Astrocyte of the cerebellum (primary cell): ENCODE measurements at regions not wholly inside any gene's neighbourhood (a gene's known extent, or its start where the extent isn't known, plus 50 kb on each side); places are given as distances from the start of the nearest gene placed in this dataset.

Source experiments
- DNase-seq: peaks from one replicate; pipeline ENCODE4 v3.0.0-alpha.2; 2011; ENCODE audit warnings: low read depth
- H3K4me3 ChIP-seq: 2 replicates; pipeline ENCODE4 v1.5.1; 2011; ENCODE audit warnings: mild to moderate bottlenecking, low read depth, low read length, moderate library complexity
- in situ Hi-C: cut with HindIII; loops from 2 replicates; pipeline ENCODE4 v1.10.0; 2017; ENCODE audit warnings: low sequenced_read_pairs
- TF ChIP-seq, protein P1 (sequence below): IDR thresholded peaks from 2 replicates; pipeline ENCODE4 v1.5.1; 2012; ENCODE audit warnings: low read length, low read depth, moderate library complexity, mild to moderate bottlenecking; ENCODE audit errors: missing control alignments

DNA sequence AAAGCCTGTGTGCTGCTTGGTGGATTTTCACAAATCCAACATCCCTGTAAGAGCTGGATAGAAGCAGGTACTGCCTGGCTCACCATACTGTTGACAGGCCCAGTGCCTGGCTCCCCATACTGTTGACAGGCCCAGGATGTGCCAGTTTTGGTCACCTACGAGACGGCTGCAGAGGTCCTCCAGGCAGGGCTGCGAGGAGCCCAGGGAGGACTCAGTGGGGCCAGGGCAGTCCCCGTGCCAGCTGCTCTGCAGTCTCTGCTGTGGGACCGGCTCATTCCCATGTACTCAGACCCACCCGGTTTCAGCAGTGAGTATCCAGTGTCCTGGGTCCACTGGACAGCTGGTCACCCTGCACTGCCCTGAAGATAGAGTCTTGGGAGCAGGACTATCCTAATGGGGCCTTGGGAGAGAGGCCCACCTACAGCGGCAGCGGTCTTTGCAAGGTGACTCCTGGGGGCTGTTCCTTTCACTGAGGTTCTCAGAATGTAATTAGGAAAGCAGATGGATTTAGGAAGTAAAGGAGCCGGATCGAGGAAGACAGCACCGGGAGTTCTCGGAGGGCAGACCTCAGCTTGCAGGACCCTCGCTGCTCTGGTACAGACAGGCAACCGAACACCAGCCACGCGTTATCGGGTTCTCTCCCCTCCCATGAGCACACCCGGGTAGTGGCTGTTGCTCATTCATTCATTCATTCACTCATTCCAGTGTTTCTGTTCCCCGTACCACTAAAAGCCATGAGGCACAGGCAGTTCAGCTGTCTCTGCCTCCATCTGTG lies 106.1 kb downstream of the CTTN start:
- in situ Hi-C loops, result loop anchor here (5.0 kb wide), 1 partner anchor 53 kb away; no protein-coding TSS in a partner anchor
- no peak for DNase-seq
- H3K4me3 ChIP-seq, result no peak overlapping the region
- TF ChIP-seq, protein P1, sequence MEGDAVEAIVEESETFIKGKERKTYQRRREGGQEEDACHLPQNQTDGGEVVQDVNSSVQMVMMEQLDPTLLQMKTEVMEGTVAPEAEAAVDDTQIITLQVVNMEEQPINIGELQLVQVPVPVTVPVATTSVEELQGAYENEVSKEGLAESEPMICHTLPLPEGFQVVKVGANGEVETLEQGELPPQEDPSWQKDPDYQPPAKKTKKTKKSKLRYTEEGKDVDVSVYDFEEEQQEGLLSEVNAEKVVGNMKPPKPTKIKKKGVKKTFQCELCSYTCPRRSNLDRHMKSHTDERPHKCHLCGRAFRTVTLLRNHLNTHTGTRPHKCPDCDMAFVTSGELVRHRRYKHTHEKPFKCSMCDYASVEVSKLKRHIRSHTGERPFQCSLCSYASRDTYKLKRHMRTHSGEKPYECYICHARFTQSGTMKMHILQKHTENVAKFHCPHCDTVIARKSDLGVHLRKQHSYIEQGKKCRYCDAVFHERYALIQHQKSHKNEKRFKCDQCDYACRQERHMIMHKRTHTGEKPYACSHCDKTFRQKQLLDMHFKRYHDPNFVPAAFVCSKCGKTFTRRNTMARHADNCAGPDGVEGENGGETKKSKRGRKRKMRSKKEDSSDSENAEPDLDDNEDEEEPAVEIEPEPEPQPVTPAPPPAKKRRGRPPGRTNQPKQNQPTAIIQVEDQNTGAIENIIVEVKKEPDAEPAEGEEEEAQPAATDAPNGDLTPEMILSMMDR, result no peak

GRCh38 chr11:70505331-70505731 lies 107.0 kb downstream of the CTTN start:
- H3K4me3 ChIP-seq, result no peak overlapping the region
- in situ Hi-C loops, result loop anchor here (5.0 kb wide), 1 partner anchor 52 kb away; no protein-coding TSS in a partner anchor
- TF ChIP-seq, protein P1, result no peak
- no peak for DNase-seq

DNA sequence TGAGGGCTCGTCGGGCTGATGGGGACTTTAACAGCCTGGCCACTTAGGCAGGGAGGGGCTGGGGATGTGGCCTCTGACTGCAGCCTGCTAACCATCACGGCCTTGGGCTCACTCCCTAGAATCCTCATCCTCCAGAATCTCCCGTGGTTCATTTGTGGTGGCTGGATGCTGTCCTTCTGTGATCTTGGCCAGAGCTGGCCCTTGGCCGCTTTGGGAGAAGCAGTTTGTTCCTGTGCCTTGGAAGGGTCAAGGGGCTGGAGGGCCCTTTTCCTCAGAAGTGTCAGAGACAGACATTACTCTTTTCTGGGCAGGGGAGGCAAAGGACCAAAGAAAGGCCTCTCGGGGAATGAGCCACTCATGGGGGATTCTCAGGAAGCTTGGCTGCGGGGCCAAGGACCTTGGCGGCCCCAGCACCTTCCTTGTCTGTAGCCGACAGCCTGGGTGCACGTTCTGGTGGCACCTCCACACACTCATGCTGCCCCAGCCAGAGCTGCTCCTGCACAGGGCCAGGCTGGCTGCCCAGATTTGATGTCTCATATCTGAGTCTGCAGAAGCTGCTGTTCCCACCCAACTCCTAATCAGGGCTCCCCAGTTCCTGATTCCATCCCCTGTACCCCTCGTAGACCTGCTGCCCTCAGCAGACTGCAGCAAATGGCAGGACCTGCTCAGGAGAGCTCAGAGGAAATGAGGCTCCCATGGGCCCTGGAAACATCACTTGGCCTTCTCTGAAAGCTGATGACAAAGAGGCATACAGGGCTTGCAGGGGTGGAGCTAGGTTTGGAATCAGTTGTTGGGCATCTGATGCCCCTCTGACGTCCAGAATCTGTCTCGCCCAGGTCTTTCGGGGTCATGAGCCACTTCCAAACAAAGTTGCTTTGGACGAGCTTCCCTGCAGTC lies 107.7 kb downstream of the CTTN start:
- in situ Hi-C loops, result loop anchor here (5.0 kb wide), 1 partner anchor 51 kb away; no protein-coding TSS in a partner anchor
- no peak overlapping the region for H3K4me3 ChIP-seq
- TF ChIP-seq, protein P1, result no peak
- no peak for DNase-seq

DNA sequence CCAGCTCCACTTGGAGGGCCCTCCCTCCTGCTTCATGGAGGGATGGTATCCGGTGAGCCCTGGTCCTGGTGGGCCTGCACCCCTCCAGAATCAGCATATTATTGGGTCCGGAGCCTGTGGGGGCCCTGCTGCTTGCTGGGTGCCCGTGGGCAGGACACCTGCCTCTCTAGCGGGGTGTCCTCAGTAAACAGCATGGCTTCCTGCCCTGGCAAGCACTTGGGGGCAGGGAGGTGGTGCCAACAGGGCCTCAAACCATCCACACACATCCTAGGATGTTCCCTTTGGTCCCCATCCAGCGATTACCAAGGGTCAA lies 108.3 kb downstream of the CTTN start:
- TF ChIP-seq, protein P1, result no peak
- no peak for DNase-seq
- in situ Hi-C loops, result loop anchor here (5.0 kb wide), 1 partner anchor 51 kb away; no protein-coding TSS in a partner anchor
- no peak overlapping the region for H3K4me3 ChIP-seq

- in situ Hi-C loops, result loop anchor here (5.0 kb wide), 1 partner anchor 50 kb away; no protein-coding TSS in a partner anchor
- DNase-seq, result no peak
- TF ChIP-seq, protein P1, result no peak
- no peak overlapping the region for H3K4me3 ChIP-seq
Measured at GRCh38 chr11:70506986-70507385, 108.7 kb downstream of the CTTN start.

DNA sequence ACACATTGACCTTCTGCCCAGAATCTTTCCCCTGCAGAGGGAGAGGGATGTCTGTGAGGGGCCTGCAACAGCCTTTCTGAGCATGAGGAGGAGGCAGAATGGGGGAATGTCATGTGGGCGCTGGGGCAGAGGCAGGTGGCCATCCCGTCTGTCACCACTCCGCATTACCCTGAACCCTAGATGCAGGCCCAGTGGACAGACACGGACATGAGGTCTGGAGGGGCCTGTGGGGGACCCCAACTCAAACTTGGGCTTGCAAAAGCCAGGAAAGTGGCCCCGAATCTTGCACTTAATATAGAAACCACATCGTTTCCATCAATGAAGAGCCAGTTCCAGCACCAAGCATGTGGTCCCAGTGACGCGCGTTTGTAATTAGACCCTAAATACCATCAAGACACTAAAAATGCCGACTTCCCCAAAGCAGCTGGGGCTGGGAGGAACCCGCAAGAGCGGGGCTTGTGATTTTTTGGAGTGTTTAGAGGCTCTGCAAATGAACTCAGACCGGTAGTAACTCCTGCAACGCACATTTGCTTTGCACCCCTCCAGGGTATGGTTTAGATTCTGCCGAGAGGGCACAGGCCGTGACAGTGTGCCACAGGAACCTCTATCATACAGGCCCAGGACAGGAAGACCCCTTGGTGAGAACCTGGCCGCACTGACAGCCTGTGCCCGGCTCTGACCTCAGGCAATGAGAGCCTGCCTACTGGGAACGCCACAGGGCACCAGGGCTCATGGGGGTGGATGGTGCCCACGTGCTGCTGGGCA lies 109.3 kb downstream of the CTTN start:
- TF ChIP-seq, protein P1, result no peak
- in situ Hi-C loops, result loop anchor here (5.0 kb wide), 1 partner anchor 50 kb away; no protein-coding TSS in a partner anchor

More for the DNA sequence above, 109.3 kb downstream of the CTTN start:
- no peak overlapping the region for H3K4me3 ChIP-seq
- DNase-seq, result no peak
